Peyer's patch (tissue), 4 donors: ENCODE measurements at regions not wholly inside any gene's neighbourhood (a gene's known extent, or its start where the extent isn't known, plus 50 kb on each side); places are given as distances from the start of the nearest gene placed in this dataset.
A peak's percentile ranks its signal among the peaks of the same experiment; 100 is the strongest.

ENCODE experiments used
- CTCF ChIP-seq, 6 experiments: fragments of 450-650 bp in 4 of 6; fragments of 200-600 bp in 2 of 6; sonication (generic) in 1 of 6; IDR thresholded peaks; one replicate each; pipeline ENCODE4 v1.5.1; 2017 to 2019; ENCODE audit warnings: antibody characterized with exemption in 6 of 6, mild to moderate bottlenecking in 3 of 6, moderate library complexity in 1 of 6
- POLR2A ChIP-seq, 2 donors: fragments of 450-650 bp; IDR thresholded peaks; one replicate each; pipeline ENCODE4 v1.5.1; 2017; ENCODE audit warnings: antibody characterized with exemption in 2 of 2, mild to moderate bottlenecking in 2 of 2, moderate library complexity in 2 of 2

GRCh38 chr16:86019446-86020047, 120.6 kb downstream of the IRF8 start:
- TF ChIP-seq CTCF (IDR thresholded peaks at IDR 0.05) = peak in 3 of 6 experiments; percentile 13 to 22 (median 18)
- no peak for TF ChIP-seq POLR2A (IDR thresholded peaks at IDR 0.05)
